ENCODE measurements at regions not wholly inside any gene's neighbourhood (a gene's known extent, or its start where the extent isn't known, plus 50 kb on each side); places are given as distances from the start of the nearest gene placed in this dataset.

DNA sequence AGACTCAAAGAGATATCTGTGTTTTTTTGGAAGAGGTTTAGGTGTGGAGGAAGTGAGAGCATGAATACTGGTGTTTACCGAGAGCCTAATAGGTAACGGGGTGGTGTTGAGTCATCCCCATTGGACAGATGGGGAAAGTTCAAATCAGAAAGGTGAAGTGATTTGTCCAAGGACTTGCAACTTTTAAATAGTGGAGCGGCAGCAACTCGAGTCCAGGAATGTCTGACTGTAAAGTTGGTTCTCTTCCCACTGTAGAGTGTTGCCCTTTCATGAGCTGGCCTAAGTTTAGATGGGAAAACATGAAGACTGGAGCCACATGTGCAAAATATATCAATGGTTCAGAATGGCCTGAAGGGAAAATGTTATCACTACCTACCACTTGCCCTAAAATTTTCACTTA is 125.7 kb downstream of the LYPLAL1 start:
- H3K36me3 ChIP-seq (ENCODE audit: insufficient read depth, low read depth, low read length): no peaks in the 10 kb centered on the region
- H3K4me3 ChIP-seq (ENCODE audit: low read length): no peak overlapping the region
- no peaks in the 10 kb centered on the region for H3K4me1 ChIP-seq (ENCODE audit: insufficient read depth, low read length)
- H3K9ac ChIP-seq (ENCODE audit: low read depth, low read length): no peak overlapping the region
- no peaks in the 10 kb centered on the region for H3K9me3 ChIP-seq (ENCODE audit: insufficient read depth, low read depth, low read length)
- no peaks in the 10 kb centered on the region for H3K27me3 ChIP-seq (ENCODE audit: insufficient read depth, low read length)
- H3K27ac ChIP-seq (ENCODE audit: low read length): no peak overlapping the region

DNA sequence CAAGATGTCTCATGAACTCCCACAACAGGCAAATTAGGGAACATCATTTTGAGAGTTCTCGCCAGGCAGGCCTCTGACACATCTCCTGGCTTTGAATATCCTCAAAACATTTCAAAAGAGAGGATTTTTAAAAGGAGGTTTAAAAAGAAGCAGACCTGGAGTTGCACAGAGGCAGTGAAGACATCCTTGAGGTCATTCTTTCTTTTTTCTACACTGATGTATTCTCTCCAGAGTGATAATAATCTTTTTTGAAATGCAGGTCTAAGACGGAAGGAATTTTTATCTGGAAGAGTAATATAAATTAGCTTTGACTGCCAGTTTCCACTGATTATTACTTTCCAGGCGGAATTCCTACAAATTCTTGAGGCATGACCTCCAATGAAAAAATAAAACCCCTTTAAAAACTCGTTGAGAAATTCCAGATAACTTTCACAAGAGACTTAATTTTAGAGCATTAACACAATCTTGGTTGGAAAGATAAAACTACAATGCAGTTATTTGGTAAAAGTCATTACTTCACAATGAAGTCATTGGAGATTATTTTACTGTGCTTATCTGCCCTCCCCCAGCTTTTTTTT is 125.0 kb downstream of the LYPLAL1 start:
- Histone ChIP-seq H3K9me3 (ENCODE audit: insufficient read depth, low read depth, low read length) (no peaks in the 10 kb centered on the region), H3K4me1 (ENCODE audit: insufficient read depth, low read length) (no peaks in the 10 kb centered on the region), H3K4me3 (ENCODE audit: low read length) (no peak overlapping the region), H3K27me3 (ENCODE audit: insufficient read depth, low read length) (no peaks in the 10 kb centered on the region), H3K36me3 (ENCODE audit: insufficient read depth, low read depth, low read length) (no peaks in the 10 kb centered on the region), H3K27ac (ENCODE audit: low read length) (no peak overlapping the region), H3K9ac (ENCODE audit: low read depth, low read length) (no peak overlapping the region)

DNA sequence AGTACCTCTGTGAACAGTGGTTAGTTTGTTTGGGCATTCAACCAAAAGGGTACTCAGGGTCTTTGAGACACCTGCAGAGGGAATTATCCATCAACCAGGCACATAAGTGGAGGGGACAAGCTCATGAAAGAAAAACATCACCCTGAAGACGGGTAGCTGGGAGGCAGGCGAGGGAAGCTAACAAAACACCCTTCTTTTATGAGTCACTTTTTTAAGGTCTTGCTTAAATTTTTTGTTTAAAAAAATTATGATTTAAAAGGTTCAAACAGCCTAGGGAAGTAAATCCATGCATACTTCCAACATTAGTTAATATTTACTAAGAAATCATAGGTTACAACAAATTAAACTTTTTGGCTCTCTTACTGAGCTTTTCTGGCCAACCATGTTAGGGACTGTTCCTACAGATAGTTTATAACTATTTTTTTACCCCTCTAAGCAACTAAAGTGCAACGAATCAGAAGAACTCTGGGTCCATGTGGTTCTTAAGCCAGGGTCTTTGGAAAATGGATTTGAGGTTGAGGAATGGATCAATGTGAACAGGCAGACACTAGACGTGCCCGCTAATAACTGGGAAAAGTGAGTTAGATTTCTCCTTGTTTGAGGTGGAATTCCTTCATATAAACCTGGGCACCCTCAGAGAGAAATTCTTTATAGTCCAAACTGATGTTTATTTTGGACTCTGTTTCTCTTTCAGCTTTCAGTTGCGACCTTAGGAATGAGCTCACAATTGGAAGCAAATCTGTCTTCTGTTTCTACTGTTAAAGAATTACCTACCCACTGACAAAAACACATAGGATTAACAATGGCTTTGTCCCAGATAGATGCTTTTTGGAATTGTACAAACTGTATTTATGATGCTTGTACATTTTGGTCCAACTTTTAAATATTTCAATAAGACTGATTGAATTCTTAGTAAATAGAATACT is 123.0 kb downstream of the LYPLAL1 start:
- no peak overlapping the region for H3K4me3 ChIP-seq (ENCODE audit: low read length)
- no peaks in the 10 kb centered on the region for H3K36me3 ChIP-seq (ENCODE audit: insufficient read depth, low read depth, low read length)
- no peaks in the 10 kb centered on the region; the same call in 1 of the 2 replicates for H3K4me1 ChIP-seq (ENCODE audit: insufficient read depth, low read length)
- H3K27me3 ChIP-seq (ENCODE audit: insufficient read depth, low read length): no peaks in the 10 kb centered on the region
- H3K9me3 ChIP-seq (ENCODE audit: insufficient read depth, low read depth, low read length): no peaks in the 10 kb centered on the region
- no peak overlapping the region for H3K9ac ChIP-seq (ENCODE audit: low read depth, low read length)
- no peak overlapping the region for H3K27ac ChIP-seq (ENCODE audit: low read length)

DNA sequence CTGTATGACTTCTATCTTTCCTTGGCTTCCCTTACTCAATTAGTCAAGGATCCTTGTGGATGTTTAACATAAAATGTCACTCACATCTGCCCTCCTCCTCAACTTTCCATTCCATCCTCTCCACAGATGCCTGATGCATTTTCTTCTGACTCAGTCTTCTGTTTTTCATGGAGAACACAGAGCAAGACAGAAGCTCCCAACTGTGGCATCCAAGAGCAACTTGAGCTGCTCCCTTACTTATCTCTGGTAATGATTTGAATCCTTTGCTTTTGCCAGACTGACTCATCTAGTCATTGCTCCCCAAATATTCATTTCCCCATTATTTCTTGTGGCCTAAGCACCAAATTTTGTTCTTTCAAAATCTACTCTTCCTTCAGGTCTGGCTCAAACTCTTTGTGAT is 120.6 kb downstream of the LYPLAL1 start:
- Histone ChIP-seq H3K9me3 (ENCODE audit: insufficient read depth, low read depth, low read length) (no peaks in the 10 kb centered on the region), H3K4me1 (ENCODE audit: insufficient read depth, low read length) (no peaks in the 10 kb centered on the region; the same call in 1 of the 2 replicates), H3K27ac (ENCODE audit: low read length) (no peak overlapping the region), H3K9ac (ENCODE audit: low read depth, low read length) (no peak overlapping the region), H3K4me3 (ENCODE audit: low read length) (no peak overlapping the region), H3K36me3 (ENCODE audit: insufficient read depth, low read depth, low read length) (no peaks in the 10 kb centered on the region), H3K27me3 (ENCODE audit: insufficient read depth, low read length) (no peaks in the 10 kb centered on the region)

DNA sequence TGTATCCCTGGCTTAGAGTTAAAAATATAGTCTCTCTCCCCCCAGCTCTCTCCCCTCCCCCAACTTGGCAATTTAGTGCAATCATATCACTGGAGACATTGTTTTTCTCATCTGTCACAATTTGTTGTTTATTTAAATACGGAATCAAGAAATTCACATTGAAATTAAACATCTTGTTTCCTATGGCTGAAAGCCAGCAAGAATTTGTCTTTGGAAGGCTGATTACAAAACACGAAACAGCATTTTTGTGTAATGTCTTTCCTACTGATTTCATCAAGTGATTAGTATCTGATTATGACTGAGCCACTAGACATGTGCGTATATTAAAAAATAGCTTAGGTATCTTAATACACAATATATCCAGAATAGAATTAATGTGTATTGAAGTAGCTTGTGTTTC is 119.7 kb downstream of the LYPLAL1 start:
- Histone ChIP-seq H3K4me3 (ENCODE audit: low read length) (no peak overlapping the region), H3K9me3 (ENCODE audit: insufficient read depth, low read depth, low read length) (no peaks in the 10 kb centered on the region)

DNA sequence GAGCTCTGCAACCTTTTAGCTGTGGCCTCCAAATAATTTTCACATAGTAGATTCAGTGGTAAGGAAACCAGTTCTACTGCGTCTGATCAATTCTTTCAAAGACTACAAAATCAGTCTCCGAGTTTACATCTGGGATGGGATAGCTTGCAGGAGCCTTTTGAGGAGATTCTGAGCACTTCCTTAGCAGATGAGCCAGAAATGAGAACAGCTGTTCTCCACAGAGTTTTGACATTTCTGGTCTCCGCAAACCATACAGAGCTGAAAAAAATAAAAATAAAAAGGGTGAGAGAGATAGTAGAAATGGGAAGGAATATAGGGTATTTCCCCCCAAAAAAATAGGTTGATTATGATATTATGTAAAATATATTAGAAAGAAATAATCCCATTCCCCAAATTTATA is 119.3 kb downstream of the LYPLAL1 start:
- Histone ChIP-seq H3K27me3 (ENCODE audit: insufficient read depth, low read length) (no peaks in the 10 kb centered on the region), H3K36me3 (ENCODE audit: insufficient read depth, low read depth, low read length) (no peaks in the 10 kb centered on the region), H3K9ac (ENCODE audit: low read depth, low read length) (no peak overlapping the region), H3K9me3 (ENCODE audit: insufficient read depth, low read depth, low read length) (no peaks in the 10 kb centered on the region), H3K27ac (ENCODE audit: low read length) (no peak overlapping the region), H3K4me1 (ENCODE audit: insufficient read depth, low read length) (no peaks in the 10 kb centered on the region; the same call in 1 of the 2 replicates), H3K4me3 (ENCODE audit: low read length) (no peak overlapping the region)

More for the DNA sequence above, 119.7 kb downstream of the LYPLAL1 start:
- H3K9ac ChIP-seq (ENCODE audit: low read depth, low read length): no peak overlapping the region
- no peaks in the 10 kb centered on the region for H3K36me3 ChIP-seq (ENCODE audit: insufficient read depth, low read depth, low read length)
- no peaks in the 10 kb centered on the region; the same call in 1 of the 2 replicates for H3K4me1 ChIP-seq (ENCODE audit: insufficient read depth, low read length)
- no peaks in the 10 kb centered on the region for H3K27me3 ChIP-seq (ENCODE audit: insufficient read depth, low read length)
- H3K27ac ChIP-seq (ENCODE audit: low read length): no peak overlapping the region

DNA sequence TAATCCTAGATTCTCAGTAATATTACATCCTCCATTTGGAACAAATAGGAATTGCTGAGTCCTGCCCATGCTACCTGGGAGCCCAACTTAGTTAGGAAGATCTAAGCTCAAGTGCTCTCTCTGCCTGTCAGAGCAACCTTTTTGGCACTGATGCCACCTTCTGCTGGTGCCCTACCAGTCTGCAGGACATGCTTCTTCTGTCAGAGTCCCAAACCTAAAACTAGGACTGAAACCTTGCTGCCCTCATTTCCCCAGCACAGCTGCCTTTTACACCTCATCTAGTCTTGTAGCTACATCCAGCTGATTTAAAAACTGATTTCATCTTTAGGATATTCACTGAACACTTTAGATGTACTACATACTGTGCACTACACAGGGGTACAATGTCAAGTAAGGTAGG is 118.7 kb downstream of the LYPLAL1 start:
- no peak overlapping the region for H3K27ac ChIP-seq (ENCODE audit: low read length)
- no peaks in the 10 kb centered on the region for H3K27me3 ChIP-seq (ENCODE audit: insufficient read depth, low read length)
- no peaks in the 10 kb centered on the region; the same call in 1 of the 2 replicates for H3K4me1 ChIP-seq (ENCODE audit: insufficient read depth, low read length)
- H3K36me3 ChIP-seq (ENCODE audit: insufficient read depth, low read depth, low read length): no peaks in the 10 kb centered on the region
- H3K9me3 ChIP-seq (ENCODE audit: insufficient read depth, low read depth, low read length): no peaks in the 10 kb centered on the region
- H3K4me3 ChIP-seq (ENCODE audit: low read length): no peak overlapping the region
- H3K9ac ChIP-seq (ENCODE audit: low read depth, low read length): no peak overlapping the region

DNA sequence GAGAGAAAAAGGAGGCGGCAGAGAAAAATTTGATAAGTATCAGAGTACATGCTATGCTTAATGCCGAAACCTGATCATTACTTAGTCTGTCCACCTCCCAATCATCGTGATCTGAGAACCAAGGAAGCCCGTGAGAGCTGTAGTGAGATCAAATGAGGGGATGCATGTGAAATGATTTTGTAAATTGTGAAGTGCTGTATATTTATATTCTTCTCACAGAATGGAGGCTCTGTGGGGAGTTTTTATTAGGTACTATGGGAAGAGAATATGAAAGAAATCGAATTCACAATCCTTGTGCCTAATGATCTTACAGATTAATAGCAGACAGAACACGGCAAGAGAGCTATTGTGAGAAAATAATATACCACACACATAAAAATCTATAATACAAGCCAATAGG is 115.5 kb downstream of the LYPLAL1 start:
- Histone ChIP-seq H3K36me3 (ENCODE audit: insufficient read depth, low read depth, low read length) (no peaks in the 10 kb centered on the region), H3K9me3 (ENCODE audit: insufficient read depth, low read depth, low read length) (no peaks in the 10 kb centered on the region), H3K4me1 (ENCODE audit: insufficient read depth, low read length) (no peaks in the 10 kb centered on the region; the same call in 1 of the 2 replicates), H3K27ac (ENCODE audit: low read length) (no peak overlapping the region), H3K27me3 (ENCODE audit: insufficient read depth, low read length) (no peaks in the 10 kb centered on the region), H3K4me3 (ENCODE audit: low read length) (no peak overlapping the region), H3K9ac (ENCODE audit: low read depth, low read length) (no peak overlapping the region)

DNA sequence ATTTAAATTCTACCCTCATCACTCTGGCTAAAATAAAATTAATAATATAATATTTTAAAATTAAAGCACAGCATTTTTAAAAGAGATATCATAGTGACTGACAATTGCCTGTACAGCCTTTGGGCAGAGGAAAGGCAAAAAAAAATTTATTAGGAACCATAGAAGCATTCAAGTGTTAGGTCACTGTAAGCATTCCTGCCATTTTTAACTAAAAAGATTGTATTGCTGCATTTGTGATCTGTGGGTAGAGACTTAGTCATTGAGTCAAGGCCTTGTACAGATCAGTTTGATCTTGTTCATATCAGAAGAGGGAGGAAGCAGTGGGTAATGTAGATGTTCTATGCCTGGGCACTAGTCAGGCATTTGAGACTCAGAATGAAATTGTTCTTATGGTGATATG is 109.9 kb downstream of the LYPLAL1 start:
- no peaks in the 10 kb centered on the region for H3K36me3 ChIP-seq (ENCODE audit: insufficient read depth, low read depth, low read length)
- H3K4me1 ChIP-seq (ENCODE audit: insufficient read depth, low read length): no peaks in the 10 kb centered on the region

DNA sequence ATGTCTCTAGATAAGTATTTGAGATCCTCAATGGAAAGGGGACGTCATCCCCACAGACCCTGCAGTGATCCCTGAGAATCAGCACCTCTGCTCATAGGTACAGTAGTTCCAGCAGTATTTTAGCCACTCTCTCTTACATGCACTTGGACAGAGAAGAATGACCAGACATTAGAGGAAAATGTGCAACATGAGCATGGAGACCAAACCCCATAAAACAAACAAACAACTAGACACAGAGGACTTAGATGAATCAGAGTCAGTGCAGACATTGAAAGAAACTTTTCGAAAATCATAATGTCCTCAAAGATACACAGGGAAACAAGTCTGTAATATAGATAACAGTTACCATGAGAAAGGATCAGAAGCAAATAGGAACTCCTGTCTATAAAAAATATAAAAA is 108.2 kb downstream of the LYPLAL1 start:
- Histone ChIP-seq H3K9me3 (ENCODE audit: insufficient read depth, low read depth, low read length) (no peaks in the 10 kb centered on the region), H3K27me3 (ENCODE audit: insufficient read depth, low read length) (no peaks in the 10 kb centered on the region), H3K27ac (ENCODE audit: low read length) (no peak overlapping the region), H3K36me3 (ENCODE audit: insufficient read depth, low read depth, low read length) (no peaks in the 10 kb centered on the region), H3K4me1 (ENCODE audit: insufficient read depth, low read length) (no peaks in the 10 kb centered on the region), H3K4me3 (ENCODE audit: low read length) (no peak overlapping the region), H3K9ac (ENCODE audit: low read depth, low read length) (no peak overlapping the region)

More for the DNA sequence above, 109.9 kb downstream of the LYPLAL1 start:
- H3K9ac ChIP-seq (ENCODE audit: low read depth, low read length): no peak overlapping the region
- H3K4me3 ChIP-seq (ENCODE audit: low read length): no peak overlapping the region
- H3K27me3 ChIP-seq (ENCODE audit: insufficient read depth, low read length): no peaks in the 10 kb centered on the region
- H3K9me3 ChIP-seq (ENCODE audit: insufficient read depth, low read depth, low read length): no peaks in the 10 kb centered on the region
- no peak overlapping the region for H3K27ac ChIP-seq (ENCODE audit: low read length)

DNA sequence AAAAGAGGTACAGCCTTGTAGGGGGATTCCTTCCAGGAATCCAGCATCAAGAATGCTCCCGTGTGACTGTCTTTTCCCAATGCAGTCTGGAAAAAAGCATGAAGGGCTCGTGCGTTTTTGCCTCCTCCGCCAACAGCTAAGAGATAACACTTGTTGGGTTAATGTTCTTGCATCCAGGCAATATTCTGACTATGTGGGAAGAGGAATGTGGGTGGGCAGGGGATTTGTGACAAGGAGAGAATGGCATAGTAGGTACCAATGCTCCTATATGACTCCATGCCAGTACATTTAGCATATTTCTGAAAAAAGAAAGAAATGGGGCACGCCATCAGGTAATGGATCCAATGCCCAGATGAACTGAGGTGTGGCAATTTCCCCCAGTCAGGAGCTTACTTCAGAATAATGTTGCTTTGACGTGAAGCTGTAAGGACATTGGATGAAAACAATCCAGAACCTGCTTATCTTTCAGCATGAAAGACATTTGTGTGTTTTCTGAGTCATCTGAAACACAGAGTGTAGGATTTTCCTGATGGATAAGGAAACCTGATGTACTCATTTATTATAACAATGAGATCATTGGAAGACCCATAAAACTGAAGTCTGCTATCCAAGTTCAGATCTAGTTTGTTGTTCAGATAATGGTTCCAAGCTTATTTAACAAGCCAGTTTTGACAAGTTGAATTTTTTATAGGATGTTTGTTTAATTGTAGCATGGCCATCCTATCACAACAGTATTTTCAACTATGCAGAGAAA is 105.5 kb downstream of the LYPLAL1 start:
- Histone ChIP-seq H3K9me3 (ENCODE audit: insufficient read depth, low read depth, low read length) (no peaks in the 10 kb centered on the region), H3K36me3 (ENCODE audit: insufficient read depth, low read depth, low read length) (no peaks in the 10 kb centered on the region), H3K4me1 (ENCODE audit: insufficient read depth, low read length) (no peaks in the 10 kb centered on the region), H3K27me3 (ENCODE audit: insufficient read depth, low read length) (no peaks in the 10 kb centered on the region), H3K27ac (ENCODE audit: low read length) (no peak overlapping the region), H3K9ac (ENCODE audit: low read depth, low read length) (no peak overlapping the region), H3K4me3 (ENCODE audit: low read length) (no peak overlapping the region)

Data from iPS-20b (cell line).